Effector memory CD8-positive, alpha-beta T cell (primary cell): ENCODE measurements at regions not wholly inside any gene's neighbourhood (a gene's known extent, or its start where the extent isn't known, plus 50 kb on each side); places are given as distances from the start of the nearest gene placed in this dataset.
"Not testable (repeated sequence)": the region's sequence is repeated elsewhere in the genome, so short reads cannot be mapped to it uniquely, and the experiment has no call there.

Source experiments
- ATAC-seq: fragments of 150-1000 bp; cut with Tn5 transposase; replicated peaks from 2 replicates; pipeline ENCODE4 v1.10.0; 2021; ENCODE audit warnings: mild to moderate bottlenecking, moderate library complexity
- DNase-seq, 3 experiments: peaks; one replicate each; pipeline ENCODE4 v3.0.0; 2021
- H3K27ac Mint-ChIP-seq, 2 donors: one replicate each; pipeline ENCODE4 v1.8.0; 2022; ENCODE audit warnings: mild to moderate bottlenecking in 2 of 2, mixed read lengths in 2 of 2, moderate library complexity in 2 of 2
- H3K27me3 Mint-ChIP-seq, 2 donors: one replicate each; pipeline ENCODE4 v1.8.0; 2022; ENCODE audit warnings: mixed read lengths in 2 of 2
- H3K36me3 Mint-ChIP-seq: one replicate; pipeline ENCODE4 v1.8.0; 2022; ENCODE audit warnings: mild to moderate bottlenecking, moderate library complexity, mixed read lengths; ENCODE audit not compliant: insufficient read depth
- H3K4me1 Mint-ChIP-seq, 2 donors: one replicate each; pipeline ENCODE4 v1.8.0; 2022; ENCODE audit warnings: low read depth in 2 of 2, mixed read lengths in 2 of 2
- H3K4me3 Mint-ChIP-seq, 2 donors: one replicate each; pipeline ENCODE4 v1.8.0; 2022; ENCODE audit warnings: mild to moderate bottlenecking in 2 of 2, mixed read lengths in 2 of 2, moderate library complexity in 2 of 2
- H3K9me3 Mint-ChIP-seq, 2 donors: one replicate each; pipeline ENCODE4 v1.8.0; 2022; ENCODE audit warnings: mixed read lengths in 2 of 2

DNA sequence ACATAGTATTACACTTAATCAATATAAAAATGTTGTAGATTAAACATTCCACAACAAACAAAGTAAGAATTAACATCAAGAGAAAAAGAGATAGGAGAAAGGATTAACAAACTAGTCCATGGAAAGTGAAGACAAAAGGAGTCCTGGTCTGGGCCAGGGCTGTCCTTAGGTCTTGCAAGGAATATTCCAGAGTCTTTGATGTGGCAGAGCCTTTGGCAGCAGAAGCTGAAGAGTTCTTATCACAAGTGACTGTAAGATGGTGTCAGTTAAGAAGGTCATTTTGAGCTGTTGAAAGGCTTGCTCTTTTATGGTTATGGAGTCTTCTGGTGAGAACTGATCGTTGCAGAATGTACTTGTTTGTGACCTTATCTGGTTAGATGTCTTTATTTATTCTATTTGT lies 127.7 kb upstream of the LRRTM4 start:
- Mint-ChIP-seq H3K36me3 (no peaks in the 10 kb centered on the region), H3K9me3 (peaks cover 6 to 26% of the 10 kb centered on the region in 2 donors), H3K4me1 (no peaks in the 10 kb centered on the region), H3K27ac (no peak overlapping the region), H3K27me3 (no peaks in the 10 kb centered on the region), H3K4me3 (no peak overlapping the region)
- DNase-seq (no peak), ATAC-seq (no peak)

DNA sequence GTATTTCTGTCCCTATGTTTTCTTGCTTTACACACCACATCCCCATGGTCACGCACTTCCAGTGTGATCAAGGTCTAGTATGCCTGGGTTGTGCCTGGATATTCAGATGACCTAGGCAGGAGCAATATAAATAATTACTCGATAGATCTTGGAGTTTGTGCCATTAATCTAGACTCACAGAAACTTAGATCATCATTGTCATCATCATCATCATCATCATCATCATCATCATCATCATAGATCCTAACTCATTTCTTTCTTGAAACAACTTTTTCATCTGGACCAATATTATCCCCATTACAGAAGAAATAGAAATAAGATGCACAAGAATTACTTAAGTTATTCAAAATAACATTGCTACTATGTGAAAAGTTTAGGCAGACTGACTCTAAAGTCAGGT lies 130.3 kb upstream of the LRRTM4 start:
- no peak overlapping the region for H3K27ac Mint-ChIP-seq
- no peaks in the 10 kb centered on the region for H3K36me3 Mint-ChIP-seq
- H3K4me1 Mint-ChIP-seq: no peaks in the 10 kb centered on the region
- ATAC-seq (no peak), DNase-seq (no peak)
- H3K9me3 Mint-ChIP-seq: peaks cover 9 to 26% of the 10 kb centered on the region in 2 donors
- no peak overlapping the region for H3K4me3 Mint-ChIP-seq
- no peaks in the 10 kb centered on the region for H3K27me3 Mint-ChIP-seq

DNA sequence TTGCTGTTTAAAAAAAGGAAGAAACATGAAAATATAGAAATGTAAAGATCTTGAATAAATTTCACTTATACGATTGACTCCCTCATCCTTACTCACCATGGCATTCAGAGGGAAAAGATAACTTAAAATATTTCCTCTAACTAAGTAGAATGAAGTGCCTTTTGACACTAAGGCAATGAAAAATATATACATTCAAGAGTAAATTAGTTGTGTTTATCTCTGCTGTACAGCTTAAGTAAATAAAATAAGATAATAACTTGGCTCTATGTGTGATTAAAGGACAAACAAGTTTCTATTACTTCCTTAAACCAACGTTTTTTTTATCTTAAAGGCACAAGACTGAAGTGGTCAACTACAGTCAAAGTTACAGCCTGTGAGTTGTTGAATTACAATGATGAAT lies 142.3 kb upstream of the LRRTM4 start:
- H3K27me3 Mint-ChIP-seq: no peaks in the 10 kb centered on the region
- no peaks in the 10 kb centered on the region for H3K36me3 Mint-ChIP-seq
- H3K9me3 Mint-ChIP-seq: peaks cover 3 to 7% of the 10 kb centered on the region in 2 donors
- no peak overlapping the region for H3K4me3 Mint-ChIP-seq
- H3K4me1 Mint-ChIP-seq: no peaks in the 10 kb centered on the region
- ATAC-seq (no peak), DNase-seq (no peak)
- no peak overlapping the region for H3K27ac Mint-ChIP-seq

DNA sequence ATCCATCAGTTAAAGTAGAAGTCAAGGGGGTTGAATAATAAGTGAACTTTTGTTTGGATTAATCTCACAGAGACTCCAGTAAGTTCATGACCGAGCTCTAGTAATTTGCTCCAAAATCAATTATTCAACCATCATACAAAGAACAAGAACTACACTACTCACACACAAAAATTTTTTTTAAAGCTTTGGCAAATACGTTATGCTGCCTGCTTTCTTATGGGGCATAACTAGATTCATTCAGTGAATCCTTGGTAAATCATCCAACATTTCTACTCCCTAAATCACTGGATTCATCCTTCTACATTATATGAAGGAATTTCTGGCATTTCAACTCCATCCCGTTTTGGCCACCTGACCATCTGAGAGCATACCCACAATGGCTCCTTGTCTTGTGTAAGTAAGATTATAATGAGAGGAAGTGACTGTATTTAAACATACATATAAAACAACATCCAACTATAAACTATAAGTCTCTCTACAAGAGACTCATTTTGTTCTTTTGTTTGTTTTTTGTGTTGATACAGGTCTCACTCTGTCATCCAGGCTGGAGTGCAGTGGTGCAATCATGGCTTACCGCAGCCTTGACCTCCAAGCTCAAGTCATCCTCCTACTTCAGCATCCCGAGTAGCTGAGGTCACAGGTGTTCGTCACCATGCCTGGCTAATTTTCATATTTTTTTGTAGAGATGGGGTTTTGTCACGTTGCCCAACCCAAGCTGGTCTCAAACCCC lies 144.2 kb upstream of the LRRTM4 start:
- no peak overlapping the region for H3K4me3 Mint-ChIP-seq
- no peak overlapping the region for H3K27ac Mint-ChIP-seq
- H3K4me1 Mint-ChIP-seq: no peaks in the 10 kb centered on the region
- no peak for ATAC-seq
- H3K27me3 Mint-ChIP-seq: no peaks in the 10 kb centered on the region
- DNase-seq: no peak
- H3K36me3 Mint-ChIP-seq: no peaks in the 10 kb centered on the region
- H3K9me3 Mint-ChIP-seq: no peaks in the 10 kb centered on the region

DNA sequence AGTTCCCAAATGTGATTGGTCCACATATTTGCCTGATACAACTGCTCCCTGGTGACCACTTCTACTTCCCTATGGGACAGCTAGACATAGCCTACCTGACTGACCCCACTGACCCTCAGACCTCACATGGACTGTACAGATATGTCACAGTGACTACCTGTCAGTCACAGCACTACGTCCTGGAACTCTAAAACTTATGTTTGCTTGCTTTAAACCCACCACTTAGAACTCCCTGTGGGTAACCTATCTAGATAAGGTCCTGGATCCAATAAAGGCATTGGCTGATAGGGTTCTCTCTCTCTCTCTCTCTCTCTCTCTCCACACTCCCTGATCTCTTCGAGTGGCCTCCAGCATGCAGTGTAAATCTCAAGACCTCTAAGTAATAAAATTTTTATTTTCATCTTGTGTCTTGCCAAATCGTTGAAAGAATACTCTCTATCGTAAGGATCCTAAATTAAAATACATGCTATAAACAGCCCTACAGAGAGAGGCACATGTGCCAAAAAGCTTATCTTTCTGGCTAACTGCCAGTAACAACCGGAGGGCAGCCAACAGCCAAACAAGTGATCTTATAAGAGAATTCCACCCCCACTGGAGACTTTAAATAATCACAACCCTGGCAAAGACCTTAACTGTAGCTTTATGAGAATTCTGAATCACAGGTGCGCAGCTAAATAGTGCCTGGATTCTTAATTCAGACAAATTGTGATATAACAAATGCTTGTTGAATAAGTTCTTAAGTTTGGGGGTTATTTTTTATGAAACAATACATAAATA lies 162.6 kb upstream of the LRRTM4 start:
- not testable (repeated sequence) for H3K4me3 Mint-ChIP-seq, DNase-seq, H3K27ac Mint-ChIP-seq, ATAC-seq, H3K4me1 Mint-ChIP-seq, H3K36me3 Mint-ChIP-seq, H3K9me3 Mint-ChIP-seq, H3K27me3 Mint-ChIP-seq

DNA sequence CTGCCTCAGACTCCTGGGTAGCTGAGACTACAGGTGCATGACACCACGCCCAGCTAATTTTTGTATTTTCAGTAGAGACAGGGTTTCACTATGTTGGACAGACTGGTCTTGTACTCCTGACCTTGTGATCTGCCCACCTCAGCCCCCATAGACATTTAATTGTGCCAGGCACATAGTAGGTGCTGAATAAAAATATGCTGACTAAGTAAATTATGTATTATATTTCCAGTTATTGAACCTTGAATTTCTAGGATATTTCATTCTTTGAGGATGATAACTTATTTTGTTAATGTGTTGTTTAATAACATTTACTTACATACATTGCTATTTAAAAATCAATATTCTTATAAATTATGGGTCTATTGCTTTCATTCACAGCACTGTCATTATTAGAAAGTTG lies 190.4 kb upstream of the LRRTM4 start:
- no peak for ATAC-seq
- H3K4me1 Mint-ChIP-seq: no peaks in the 10 kb centered on the region
- DNase-seq: no peak
- no peak overlapping the region for H3K27ac Mint-ChIP-seq
- no peak overlapping the region for H3K4me3 Mint-ChIP-seq
- H3K9me3 Mint-ChIP-seq: peaks cover 2 to 6% of the 10 kb centered on the region in 2 donors
- no peaks in the 10 kb centered on the region for H3K36me3 Mint-ChIP-seq
- no peaks in the 10 kb centered on the region for H3K27me3 Mint-ChIP-seq

DNA sequence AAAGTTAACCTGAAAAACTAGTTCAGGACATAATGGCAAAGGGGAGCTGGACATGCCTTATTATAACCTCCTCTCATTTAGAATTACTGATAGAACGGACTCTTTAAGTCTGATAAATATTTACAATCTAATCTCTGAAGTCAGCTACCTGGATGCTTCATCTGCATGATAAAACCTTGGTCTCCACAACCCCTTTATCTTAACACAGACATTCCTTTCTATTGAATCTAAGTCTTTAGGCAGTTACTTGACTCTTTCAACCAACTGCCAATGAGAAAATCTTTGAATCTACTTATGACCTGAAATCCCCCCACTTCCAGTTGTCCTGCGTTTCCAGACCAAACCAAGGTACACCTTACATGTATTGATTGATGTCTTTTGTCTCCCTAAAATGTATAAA lies 191.2 kb upstream of the LRRTM4 start:
- DNase-seq: no peak
- Mint-ChIP-seq H3K27ac (no peak overlapping the region), H3K9me3 (peaks cover 2 to 6% of the 10 kb centered on the region in 2 donors), H3K4me3 (no peak overlapping the region), H3K4me1 (no peaks in the 10 kb centered on the region), H3K27me3 (no peaks in the 10 kb centered on the region), H3K36me3 (no peaks in the 10 kb centered on the region)
- ATAC-seq: no peak

DNA sequence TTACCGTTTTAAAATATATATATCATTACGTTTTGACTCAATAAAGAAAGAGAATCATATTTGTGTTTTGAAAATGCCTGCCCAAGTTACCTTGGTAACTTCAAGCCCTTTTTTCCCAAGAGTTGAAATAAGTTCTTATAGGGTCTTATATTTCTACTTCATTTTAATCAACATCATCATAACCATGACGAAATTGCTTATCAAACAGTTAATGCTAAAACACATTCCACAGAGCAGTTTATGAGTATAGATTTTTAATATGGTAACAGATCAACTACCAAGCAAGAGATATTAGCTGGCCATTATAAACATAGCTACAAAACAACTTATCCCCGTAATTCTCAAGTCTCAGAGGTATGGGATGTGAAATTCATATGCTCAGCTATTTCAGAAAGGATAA lies 197.9 kb upstream of the LRRTM4 start:
- ATAC-seq (no peak), DNase-seq (no peak)
- no peaks in the 10 kb centered on the region for H3K36me3 Mint-ChIP-seq
- H3K27ac Mint-ChIP-seq: no peak overlapping the region
- peaks cover 5 to 8% of the 10 kb centered on the region in 2 donors for H3K9me3 Mint-ChIP-seq
- H3K4me3 Mint-ChIP-seq: no peak overlapping the region
- H3K27me3 Mint-ChIP-seq: no peaks in the 10 kb centered on the region
- no peaks in the 10 kb centered on the region for H3K4me1 Mint-ChIP-seq

DNA sequence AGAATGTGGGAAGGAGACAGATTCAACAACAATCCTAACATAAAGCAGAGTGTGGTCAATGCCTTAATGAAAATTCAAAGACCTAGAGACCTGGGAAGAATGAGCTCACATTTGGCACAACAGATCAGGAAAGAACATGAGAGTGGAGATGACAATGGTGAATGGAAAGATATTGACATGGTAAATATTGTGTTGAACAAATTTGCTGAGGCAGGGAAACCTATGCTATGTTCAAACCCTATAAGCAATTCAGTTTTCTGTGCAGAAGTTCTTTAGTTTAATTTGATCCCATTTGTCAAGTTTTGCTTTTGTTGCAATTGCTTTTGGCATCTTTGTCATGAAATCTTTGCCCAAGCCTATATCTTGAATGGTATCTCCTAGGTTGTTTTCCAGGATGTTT lies 199.4 kb upstream of the LRRTM4 start:
- no peak for DNase-seq
- Mint-ChIP-seq H3K9me3 (peaks cover 5 to 8% of the 10 kb centered on the region in 2 donors), H3K27me3 (no peaks in the 10 kb centered on the region), H3K4me3 (no peak overlapping the region), H3K36me3 (no peaks in the 10 kb centered on the region), H3K27ac (no peak overlapping the region), H3K4me1 (no peaks in the 10 kb centered on the region)
- ATAC-seq: no peak

DNA sequence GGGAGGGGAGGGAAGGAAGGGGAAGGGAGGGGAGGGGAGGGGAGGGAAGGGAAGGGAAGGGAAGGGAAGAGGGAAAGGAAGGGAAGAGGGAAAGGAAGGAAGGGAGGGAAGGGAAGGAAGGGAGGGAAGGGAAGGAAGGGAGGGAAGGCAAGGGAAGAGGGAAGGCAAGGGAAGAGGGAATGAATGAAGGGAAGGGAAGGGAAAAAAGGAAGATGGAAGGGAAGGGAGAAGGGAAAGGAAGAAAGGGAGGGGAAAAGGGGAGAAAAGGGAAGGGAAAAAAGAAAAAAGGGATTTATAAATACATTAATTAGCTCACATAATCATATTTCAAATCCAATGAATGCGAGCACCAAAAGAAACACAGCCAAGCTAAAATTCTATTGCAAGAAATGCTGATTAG lies 202.9 kb upstream of the LRRTM4 start:
- ATAC-seq (no peak), DNase-seq (no peak)
- H3K27me3 Mint-ChIP-seq: no peaks in the 10 kb centered on the region
- no peaks in the 10 kb centered on the region for H3K4me1 Mint-ChIP-seq
- H3K4me3 Mint-ChIP-seq: no peak overlapping the region
- no peaks in the 10 kb centered on the region for H3K36me3 Mint-ChIP-seq
- peaks cover 3 to 8% of the 10 kb centered on the region in 2 donors for H3K9me3 Mint-ChIP-seq
- H3K27ac Mint-ChIP-seq: no peak overlapping the region

DNA sequence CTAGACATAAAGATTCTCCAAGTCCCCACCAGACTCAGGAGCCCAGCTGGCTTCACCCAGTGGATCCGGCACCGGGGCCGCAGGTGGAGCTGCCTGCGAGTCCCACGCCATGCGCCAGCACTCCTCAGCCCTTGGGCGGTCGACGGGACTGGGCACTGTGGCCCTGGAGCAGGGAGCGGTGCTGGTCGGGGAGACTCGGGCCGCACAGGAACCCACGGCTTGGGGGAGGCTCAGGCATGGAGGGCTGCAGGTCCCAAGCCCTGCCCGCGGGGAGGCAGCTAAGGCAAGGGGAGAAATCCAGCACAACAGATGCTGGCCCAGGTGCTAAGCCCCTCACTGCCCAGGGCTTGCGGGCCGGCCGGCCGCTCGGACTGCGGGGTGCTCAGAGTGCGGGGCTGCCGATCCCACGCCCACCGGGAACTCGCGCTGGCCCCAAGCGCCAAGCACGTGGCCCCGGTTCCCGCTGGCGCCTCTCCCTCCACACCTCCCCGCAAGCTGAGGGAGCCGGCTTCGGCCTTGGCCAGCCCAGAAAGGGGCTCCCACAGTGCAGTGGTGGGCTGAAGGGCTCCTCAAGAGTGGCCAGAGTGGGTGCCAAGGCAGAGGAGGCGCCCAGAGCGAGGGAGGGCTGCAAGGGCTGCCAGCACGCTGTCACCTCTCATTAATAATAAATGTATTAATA lies 212.6 kb upstream of the LRRTM4 start:
- not testable (repeated sequence) for H3K4me1 Mint-ChIP-seq, H3K4me3 Mint-ChIP-seq, H3K9me3 Mint-ChIP-seq, H3K27me3 Mint-ChIP-seq, DNase-seq, H3K36me3 Mint-ChIP-seq, H3K27ac Mint-ChIP-seq, ATAC-seq

DNA sequence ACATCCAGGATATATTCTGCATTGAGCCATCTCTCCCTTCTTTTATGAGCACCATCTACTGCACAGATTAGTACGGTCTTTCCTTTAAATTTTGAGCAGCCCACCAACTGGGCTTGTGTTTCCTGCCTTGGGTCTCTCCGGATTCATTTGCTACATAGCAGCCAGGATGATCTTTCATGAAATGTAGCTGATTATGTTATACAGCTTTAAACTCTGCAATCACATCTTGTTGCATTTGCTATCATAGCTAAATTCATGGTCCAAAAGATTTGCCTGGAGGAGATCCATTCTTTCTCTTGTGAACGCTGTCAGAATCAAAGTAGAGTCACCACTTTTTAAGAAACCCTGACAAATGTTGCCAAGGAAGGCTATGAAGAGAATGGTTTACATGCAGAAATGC lies 215.1 kb upstream of the LRRTM4 start:
- Mint-ChIP-seq H3K27me3 (no peaks in the 10 kb centered on the region), H3K4me1 (no peaks in the 10 kb centered on the region), H3K9me3 (peaks cover 0 to 3% of the 10 kb centered on the region in 2 donors), H3K36me3 (no peaks in the 10 kb centered on the region), H3K4me3 (no peak overlapping the region), H3K27ac (no peak overlapping the region)
- ATAC-seq: no peak
- DNase-seq: no peak

DNA sequence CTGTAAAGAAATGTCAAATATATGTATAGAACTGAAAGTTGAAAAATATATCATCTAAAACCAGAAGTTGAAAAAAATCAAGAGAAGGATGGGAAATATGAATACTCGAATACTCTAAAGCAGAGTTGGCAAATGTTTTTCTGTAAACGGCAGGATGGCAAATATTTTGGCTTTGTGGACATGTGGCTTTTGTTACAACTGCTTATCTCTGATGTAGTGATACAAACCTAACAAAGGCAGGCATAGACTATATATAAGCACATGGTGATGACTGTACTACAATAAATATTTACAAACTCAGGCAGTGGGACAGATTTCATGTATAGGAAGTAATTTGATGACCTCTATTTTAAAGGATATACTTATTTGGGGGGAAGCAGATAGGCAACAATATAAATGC lies 224.6 kb upstream of the LRRTM4 start:
- H3K9me3 Mint-ChIP-seq: peaks cover 0 to 12% of the 10 kb centered on the region in 2 donors

More for the DNA sequence above, 224.6 kb upstream of the LRRTM4 start:
- Mint-ChIP-seq H3K27me3 (no peaks in the 10 kb centered on the region), H3K36me3 (peaks cover 2% of the 10 kb centered on the region), H3K4me1 (no peaks in the 10 kb centered on the region), H3K27ac (no peak overlapping the region), H3K4me3 (no peak overlapping the region)
- no peak for DNase-seq
- ATAC-seq: no peak
